NCI-H524 treated with DMSO at 0.1 percent for 48 hours (cell line): ENCODE measurements at regions not wholly inside any gene's neighbourhood (a gene's known extent, or its start where the extent isn't known, plus 50 kb on each side); places are given as distances from the start of the nearest gene placed in this dataset.

Source experiments
- DNase-seq: peaks from one replicate; lab custom pipeline; 2025; lab: John Stamatoyannopoulos, UW

DNA sequence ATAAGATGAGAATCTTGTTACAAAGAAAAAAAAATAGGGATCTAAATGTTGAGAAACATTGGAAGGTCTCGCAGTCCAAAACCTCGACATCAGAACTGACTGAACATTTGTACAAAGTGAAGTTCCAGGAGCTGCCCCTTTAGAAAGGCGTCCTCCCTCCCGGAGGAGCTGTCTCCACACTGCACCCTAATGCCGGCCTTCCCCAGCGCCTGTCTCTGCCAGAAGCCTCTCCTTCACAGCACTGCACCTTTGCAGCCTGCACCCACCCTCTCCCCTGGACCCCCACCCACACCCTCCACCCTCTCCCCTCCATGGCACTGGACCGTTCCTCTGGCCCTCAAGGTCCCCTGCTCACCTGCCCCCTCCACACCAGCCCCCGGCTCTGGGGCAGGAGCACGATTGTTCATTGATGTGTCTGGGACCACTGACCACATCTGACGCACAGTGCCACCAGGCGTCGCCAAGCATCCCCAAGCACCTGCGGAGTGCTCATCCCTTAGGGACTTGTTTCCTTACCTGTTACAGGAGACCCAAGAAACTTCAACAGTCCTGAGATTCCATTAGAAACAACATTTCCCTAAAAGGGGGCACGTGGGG lies 90.3 kb upstream of the SNTG2 start:
- DNase-seq = no peak

DNA sequence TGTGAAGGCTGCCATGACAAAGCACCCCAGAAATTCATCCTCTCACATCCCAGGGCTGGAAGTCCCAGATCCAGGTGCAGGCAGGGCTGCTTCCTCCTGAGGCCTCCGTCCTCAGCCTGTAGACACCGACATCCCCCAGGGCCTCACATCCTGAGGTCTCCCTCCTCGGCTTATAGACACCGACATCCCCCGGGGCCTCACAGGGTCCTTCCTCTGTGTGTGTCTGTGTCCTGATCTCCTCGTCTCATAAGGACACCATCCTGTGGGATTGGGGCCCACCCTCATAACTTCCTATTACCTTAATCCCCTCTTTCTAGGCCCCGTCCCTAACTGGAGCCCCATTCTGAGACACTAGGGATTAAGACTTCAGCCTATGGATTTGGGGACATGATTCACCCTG lies 92.0 kb upstream of the SNTG2 start:
- no peak for DNase-seq

DNA sequence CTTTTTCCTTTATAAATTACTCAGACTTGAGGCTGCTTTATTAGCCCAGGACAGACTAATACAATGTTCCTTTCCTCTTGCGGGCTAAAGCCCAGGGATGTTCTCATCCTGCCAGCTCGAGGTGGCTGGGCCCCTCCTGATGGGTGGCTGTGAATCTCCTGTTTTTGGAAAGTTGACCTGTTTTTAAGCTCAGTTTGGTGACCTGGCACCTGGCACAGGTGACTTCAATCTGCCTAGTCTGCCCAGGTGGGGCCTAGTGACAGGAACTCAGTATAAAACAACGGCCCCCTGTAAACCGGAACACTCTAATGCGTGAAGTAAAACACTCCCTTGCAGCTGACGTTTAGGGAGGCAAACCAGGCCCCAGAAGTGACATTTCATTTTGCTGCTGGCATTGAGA lies 92.7 kb upstream of the SNTG2 start:
- DNase-seq = no peak

DNA sequence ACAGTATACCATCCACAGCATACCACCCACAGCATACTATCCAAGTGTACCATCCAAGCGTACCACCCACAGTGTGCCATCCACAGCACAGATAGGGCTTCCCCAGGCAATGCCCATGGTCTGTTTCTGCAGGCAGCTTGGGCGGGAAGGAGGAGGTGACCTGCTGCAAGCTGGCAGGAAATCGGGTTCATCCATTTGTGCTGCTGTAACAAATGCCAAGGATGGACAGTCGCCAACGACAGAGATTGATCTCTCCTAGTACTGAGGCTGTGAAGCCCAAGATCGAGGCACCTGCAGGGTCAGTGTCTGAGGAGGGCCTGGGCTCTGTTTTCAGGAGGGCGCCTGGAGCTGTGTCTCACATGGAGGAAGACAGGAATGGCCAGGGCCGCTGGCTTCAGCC lies 93.6 kb upstream of the SNTG2 start:
- no peak for DNase-seq

DNA sequence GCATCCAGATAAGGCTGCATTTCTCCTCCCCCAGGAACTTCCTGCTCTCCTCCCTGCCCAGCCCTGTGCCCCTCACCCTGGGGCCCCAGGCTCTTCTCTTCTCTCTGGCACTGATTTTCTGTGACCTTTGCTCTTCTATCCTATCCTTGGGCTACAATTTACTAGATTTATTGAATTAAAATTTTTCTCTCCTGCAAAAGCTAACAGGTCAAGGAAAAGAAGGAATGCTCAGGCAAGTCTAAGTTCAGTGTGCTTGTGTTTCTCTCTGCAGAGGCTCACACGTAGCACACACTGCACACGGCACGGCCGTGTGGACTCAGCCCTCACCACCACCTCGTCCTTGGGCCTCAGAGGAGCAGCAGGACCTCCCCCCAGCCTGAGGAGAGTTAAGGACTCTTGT lies 94.2 kb upstream of the SNTG2 start:
- no peak for DNase-seq

DNA sequence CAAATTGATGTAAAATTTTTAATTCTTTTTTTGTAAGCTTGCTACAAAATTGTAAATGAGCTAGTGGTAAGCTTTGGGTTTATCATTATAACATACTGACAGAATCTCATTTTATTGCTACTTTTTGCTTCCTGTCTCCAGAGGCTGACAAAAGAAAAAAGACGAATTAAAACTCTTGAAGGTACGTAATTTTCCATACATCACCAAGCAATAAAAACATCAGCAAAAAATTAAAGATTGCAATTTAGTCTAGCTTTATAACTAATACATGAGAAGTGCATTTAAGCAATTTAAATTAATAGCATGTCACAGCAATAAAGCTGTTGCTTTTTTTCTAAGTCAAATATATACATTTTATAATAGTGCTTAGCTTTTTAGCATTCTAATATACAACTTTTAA lies 94.6 kb upstream of the SNTG2 start:
- DNase-seq = no peak

DNA sequence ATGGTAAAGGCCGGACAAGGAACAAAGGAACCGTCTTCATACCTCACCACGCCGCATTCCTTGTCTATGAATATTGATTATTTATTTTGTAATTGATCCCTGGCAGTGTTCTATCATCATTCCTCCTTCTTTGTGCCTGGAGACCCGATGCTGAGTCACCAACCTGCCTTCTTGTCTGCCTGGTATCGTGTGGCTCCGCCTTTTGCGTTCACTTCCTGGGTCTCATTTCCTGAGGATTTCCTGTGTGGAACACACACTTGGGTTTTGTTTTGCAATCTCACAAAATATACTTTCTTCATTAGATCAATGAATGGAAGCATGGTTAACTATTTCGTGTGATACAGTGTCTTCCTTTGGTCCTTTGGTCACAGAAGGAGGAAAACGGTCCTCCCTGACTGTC lies 95.5 kb upstream of the SNTG2 start:
- no peak for DNase-seq

DNA sequence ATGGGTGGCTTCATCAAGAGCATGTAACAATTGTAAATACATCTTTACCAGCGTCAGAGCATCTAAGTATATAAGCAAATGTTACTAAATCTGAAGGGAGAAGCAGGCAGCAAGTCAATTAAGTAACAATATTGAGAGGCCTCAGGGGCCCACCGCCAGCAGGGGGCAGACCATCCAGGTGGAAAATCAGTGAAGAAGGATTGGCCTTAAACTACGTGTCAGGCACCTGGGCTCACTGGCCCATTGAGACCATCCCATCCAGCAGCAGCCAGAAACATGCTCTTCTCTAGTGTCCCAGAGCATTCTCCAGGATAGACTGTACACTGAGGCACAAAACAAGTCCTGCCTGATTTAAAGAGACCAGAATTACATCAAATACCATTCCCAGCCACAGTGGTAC lies 96.2 kb upstream of the SNTG2 start:
- DNase-seq = no peak

DNA sequence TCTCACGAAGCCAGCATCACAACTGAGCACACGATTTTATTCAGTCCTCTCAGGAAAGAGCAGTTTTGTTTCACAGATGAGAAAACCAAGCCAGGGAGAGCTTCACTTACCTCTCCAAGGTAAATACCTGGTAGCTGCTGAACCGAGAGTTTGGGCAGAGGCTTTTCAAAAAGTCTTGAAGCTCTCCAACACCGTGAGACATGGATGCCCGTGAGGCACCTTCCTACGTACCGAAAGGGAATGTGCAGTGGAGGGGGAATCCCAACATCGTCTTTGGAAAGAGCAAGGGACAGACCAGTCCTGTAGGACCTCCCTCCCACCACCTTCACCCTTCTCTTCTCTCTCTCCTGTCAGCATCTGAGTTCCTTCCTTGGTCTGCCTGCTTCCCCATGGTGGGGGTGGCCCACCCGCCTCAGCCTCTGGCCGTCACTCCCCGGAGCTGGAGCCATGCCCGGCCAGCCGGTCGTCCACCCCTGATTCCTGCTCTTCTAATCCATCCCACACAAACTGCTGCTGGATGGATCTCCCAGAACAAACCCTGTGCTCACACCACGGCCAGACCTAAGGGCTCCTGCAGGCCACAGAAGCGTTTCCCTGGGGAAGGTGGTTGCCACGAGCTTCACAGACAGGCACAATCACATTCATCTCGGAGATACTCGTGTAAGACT lies 97.3 kb upstream of the SNTG2 start:
- no peak for DNase-seq

DNA sequence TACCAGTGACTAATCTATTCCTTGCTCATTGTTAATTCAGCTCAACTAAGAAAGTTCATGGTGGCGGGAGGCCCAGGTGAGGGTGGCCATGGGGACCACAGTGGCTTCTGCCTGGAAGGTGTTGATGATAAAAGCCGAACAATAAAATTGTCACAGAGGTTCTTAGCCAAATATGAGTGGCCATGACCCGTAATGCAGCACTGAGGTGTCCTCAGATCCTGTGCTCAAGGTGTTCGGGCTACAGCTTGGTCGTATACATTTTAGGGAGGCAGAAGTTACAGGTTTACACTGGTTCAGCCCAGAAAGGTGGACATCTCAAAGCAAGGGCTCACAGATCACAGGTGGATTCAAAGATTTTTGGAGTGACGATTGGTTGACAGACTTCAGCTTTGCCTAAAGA lies 98.5 kb upstream of the SNTG2 start:
- no peak for DNase-seq

DNA sequence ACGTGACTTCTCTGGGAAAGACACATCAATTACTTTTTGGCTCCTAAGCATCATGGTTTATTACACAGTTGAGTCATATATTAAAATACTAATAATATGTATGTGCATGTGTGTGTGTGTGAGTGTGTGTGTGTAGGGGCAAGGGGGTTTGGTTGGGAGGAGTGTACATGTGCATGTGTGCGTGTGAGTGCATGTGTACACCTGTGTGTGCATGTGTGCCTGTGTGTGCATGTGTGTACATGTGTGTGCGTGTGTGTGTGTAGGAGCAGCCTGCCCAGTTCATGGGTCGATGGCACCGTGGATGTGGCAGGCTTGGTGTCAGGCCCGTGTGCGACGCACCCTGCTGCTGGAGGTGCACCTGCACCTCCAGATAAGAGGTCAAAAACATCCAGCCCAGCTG lies 99.0 kb upstream of the SNTG2 start:
- DNase-seq = no peak

DNA sequence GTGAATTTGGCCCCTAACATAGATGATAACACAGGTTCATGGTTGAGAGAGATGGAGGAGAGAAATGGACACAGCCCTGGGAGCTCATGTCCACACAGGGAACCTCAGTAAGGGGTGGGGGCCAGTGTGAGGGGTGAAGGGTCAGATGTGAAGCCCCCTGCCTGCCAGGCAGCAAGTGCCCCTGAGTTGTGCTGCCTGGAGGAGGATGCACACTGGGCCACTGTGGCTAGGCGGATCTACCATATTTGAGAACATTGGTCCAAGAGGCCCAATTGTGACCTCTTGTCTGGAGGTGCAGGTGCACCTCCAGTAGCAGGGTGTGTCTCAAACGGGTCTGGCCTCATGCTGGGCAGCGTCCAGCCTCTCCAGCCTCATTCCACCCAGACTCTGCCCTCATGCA lies 99.6 kb upstream of the SNTG2 start:
- no peak for DNase-seq

DNA sequence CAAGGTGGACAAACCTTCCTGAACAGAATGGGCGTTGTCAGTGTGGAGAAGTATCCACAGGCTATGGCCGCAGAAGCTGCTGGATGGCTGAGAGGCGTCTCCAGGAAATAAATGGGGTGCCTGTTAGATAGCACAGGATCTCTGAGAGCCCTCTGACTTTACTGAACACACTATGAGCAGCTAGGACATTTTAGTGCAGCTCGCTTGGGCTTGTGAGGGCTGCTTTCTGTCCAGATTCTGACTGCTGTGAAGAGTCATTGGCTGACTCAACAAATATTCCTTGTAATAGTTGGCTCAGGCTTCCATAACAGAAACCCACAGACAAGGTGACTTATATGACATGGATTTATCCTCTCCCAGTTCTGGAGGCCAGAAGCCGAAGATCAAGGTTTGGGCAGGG lies 100.2 kb upstream of the SNTG2 start:
- no peak for DNase-seq

DNA sequence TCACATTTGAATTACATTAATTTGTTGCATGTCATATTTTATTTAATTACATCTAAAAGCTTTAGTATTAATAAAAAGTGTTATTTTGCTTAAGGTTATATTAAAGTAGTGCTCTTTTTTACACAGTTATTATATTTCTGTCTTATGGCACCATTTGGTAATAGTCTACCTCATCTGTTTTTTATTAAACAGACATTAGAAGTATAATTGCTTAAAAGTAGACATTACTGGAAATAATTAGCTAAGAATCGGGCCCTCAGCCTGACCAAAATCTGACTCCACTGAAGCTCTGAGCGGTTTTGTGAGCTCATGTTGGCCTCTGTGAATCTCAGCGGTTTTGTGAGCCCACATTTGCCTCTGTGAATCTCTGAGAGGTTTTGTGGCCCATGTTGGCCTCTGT lies 102.5 kb upstream of the SNTG2 start:
- no peak for DNase-seq

DNA sequence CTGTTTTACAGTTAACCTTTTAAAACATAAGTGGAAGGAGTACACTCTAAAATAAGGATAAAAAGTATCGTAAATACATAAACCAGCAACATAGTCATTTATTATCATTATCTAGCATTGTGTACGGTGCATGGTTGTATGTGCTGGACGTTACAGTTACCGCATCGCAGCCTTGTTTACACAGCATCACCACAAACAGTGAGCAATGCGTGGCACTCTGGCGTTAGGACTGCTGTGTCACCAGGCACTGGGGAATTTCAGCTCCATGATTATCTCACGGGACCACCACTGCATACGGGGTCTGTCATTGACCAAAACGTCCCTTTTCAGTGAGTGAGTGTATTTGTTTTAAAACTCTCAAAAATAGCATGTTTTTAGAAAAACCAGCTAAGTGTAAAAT lies 103.0 kb upstream of the SNTG2 start:
- DNase-seq = no peak

DNA sequence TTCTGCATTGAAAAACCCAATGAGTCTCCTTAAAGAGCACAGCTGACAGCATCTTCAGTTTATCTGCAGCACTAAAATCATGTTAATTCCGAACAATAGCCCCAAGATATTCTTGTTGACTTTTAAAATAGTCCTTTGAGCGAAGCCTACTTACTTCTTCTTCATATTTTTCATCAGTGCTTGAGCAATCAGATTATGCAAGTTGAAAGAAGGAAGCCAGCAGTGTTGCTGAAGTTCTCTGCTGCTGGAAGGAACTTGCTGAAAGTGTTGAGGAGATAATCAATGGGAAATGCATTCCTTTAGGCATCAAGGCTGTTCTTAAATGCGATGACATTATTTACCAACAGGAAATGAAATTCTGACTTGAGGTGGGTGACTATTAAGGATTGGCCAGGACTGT lies 105.9 kb upstream of the SNTG2 start:
- DNase-seq = no peak

DNA sequence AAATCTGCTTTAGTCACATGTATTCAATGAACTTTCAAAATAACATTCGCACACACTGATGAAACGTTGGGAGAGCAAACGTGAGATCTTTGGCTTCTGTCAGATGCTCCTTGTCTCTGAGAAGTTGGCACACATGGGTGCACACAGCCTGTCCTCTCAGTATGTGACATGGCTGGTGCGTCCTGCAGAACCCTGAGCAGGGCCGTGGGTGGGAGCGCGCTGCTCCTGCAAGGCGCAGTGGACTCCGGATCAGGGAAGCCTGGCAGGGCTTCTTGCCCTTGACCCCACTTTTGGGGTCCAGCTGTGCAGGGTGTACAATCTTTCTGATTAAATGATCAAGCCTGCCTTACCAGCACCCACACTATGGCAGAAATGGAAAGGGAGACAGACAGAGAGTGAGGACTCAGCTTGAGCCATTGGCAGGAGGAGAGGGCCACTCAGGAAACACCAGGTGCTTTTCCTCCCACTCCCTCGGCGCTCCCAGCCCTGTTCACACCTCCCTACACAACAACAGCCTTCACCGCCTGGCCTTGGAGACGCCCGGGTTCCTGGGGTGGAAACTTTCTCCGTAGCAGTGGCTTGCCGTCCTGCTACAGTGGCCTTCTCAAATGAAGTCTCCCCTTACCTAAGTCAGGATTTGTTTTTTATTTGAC lies 108.4 kb upstream of the SNTG2 start:
- no peak for DNase-seq

DNA sequence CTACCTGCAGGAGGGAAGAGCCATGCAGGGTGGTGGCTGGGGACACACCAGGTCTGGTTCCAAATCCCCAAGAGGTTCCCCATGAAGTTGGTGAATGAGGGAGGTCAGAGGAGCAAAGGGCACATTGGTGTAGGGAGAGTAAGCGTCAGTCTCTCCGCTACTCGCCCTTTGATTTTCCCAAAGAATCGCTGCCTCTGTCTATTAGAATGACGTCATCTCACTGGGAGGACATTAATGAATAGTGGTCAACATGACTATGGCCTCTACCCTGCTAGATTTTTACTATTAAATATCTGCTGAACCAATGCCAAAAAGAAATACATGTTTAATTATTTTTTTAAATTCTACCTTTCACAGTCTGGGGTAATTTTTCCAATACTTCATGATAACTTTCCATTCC lies 109.6 kb upstream of the SNTG2 start:
- DNase-seq = no peak

DNA sequence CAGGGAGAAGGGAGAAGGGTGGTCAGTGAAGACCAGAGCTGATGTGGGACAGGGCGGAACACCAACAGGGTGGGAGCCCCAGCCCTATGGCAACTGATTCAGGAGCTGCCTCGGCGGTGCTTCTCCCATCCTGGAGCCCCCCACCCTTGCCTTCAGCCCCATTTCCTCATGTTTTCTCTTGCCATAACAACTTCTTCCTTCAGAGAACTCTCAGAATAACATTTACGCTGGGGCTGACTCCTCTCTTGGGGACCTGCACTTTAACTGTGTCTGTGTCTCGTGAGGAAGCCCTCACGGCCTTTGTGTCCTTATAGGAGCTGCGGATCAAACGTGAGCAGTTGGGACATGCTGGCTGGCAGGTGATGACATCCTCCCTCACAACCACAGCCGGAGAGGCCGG lies 116.4 kb upstream of the SNTG2 start:
- no peak for DNase-seq

DNA sequence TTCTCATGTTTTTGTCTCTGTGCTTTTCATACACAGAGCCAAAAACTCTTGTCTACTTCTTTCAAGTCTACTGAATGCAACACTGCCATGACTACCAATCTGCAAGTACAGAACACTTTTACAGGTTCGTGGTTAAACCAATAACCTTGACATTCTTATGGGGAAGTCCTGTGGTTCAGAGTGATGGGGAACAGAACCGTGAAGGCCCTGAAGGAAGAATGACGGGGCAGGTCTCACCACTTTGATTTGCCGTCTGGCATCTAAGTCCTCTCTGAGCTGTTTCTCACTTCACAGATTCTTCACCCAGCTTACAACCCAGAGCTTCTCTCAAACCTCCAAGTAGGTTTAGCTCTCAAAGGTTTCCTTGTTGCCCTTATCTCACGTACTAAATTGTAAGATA lies 117.5 kb upstream of the SNTG2 start:
- no peak for DNase-seq

DNA sequence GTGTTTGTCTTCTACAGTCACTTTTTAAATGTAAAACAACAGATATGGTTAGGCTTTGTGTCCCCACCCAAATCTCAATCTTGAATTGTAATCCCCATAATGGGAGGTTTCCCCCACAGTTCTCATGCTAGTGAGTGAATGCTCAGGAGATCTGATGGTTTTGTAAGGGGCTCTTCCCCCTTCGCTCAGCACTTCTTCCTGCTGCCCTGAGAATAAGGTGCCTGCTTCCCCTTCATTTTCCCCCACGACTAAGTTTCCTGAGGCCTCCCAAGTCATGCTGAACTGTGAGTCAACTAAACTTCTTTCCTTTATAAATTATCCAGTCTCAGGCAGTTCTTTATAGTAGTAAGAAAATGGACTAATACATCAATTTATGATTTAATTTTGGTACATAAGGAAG lies 118.0 kb upstream of the SNTG2 start:
- DNase-seq = no peak

DNA sequence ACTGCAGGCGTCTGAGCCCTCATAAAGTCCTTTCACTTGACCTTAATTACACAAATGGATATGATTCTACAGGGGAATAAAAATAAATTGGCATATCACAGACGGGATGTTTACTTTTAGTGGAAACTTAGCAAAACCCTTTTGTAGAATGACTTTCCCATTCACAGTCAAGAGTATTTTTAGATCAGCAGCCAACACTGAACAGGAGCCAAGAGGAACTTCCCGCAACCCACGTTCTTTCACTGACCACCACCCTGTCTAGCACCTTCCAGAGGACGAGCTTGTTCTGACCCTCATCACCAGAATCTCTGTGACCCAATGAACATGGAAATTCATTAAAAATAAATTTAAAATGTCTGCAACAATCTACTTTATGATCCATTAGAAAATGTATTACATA lies 119.0 kb upstream of the SNTG2 start:
- no peak for DNase-seq

DNA sequence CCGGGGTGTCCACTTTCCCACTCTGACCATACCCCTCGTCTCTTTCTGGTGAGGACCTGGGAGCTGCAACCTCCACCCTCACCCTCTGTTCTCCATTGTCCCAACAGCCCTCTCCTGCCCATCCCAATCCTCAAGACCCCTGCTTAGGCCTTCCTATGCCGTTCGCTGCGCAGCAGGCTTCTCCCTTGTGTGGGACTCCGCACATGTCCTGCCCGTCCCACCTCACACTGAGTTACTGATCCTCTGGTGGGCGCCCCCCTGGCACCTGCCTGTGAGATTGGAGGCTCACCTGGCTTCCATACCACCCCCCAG lies 119.5 kb upstream of the SNTG2 start:
- no peak for DNase-seq
